HFF-Myc (cell line): ENCODE measurements at regions not wholly inside any gene's neighbourhood (a gene's known extent, or its start where the extent isn't known, plus 50 kb on each side); places are given as distances from the start of the nearest gene placed in this dataset.

ENCODE experiments used
- DNase-seq: peaks from one replicate; pipeline ENCODE4 v3.0.0-alpha.2; 2011; ENCODE audit warnings: low read depth; ENCODE audit errors: extremely low read depth
- H3K4me3 ChIP-seq: replicated peaks from 2 replicates; pipeline ENCODE4 v1.5.1; 2011; ENCODE audit warnings: low read depth, mild to moderate bottlenecking, control low read depth, low read length
- CTCF ChIP-seq: IDR thresholded peaks from 2 replicates; pipeline ENCODE4 v1.5.1; 2012; ENCODE audit warnings: mild to moderate bottlenecking, low read depth, low read length, control low read depth; ENCODE audit errors: missing control alignments

GRCh38 chr15:77812664-77813063 lies 180.0 kb upstream of the LINGO1 start:
- no peak for TF ChIP-seq CTCF

GRCh38 chr15:77811270-77811669 lies 178.6 kb upstream of the LINGO1 start:
- no peak overlapping the region for H3K4me3 ChIP-seq
- no peak for DNase-seq
- no peak for TF ChIP-seq CTCF

More at GRCh38 chr15:77812664-77813063, 180.0 kb upstream of the LINGO1 start:
- no peak for DNase-seq
- H3K4me3 ChIP-seq, result no peak overlapping the region

GRCh38 chr15:77810130-77810571 lies 177.4 kb upstream of the LINGO1 start:
- DNase-seq, result no peak
- H3K4me3 ChIP-seq, result no peak overlapping the region
- no peak for TF ChIP-seq CTCF

- no peak overlapping the region for H3K4me3 ChIP-seq
- no peak for TF ChIP-seq CTCF
- no peak for DNase-seq
These were observed 176.0 kb upstream of the LINGO1 start for GRCh38 chr15:77808581-77809177.

- no peak overlapping the region for H3K4me3 ChIP-seq
- DNase-seq, result no peak
- TF ChIP-seq CTCF, result no peak
These were observed 175.4 kb upstream of the LINGO1 start for GRCh38 chr15:77808075-77808474.

DNA sequence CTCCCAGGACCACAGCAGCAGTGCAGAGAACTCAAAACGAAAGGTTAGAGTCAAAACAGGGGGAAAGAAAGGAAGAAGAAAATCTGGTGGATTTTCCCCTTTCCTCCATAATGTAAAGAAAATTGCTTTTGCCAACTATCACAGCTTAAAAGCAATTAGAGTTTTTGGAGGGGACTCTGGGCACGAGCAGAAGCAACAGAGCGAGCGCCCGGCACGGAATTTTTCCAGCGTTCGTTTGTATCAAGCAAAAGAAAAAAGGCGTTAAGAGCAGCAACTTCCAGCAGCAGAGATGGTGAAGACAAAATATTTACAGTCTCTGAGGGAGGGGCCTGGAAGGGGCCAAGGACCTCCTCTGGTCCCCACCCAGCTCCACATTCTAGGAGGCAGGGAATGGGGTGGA lies 174.9 kb upstream of the LINGO1 start:
- no peak for DNase-seq
- TF ChIP-seq CTCF, result no peak
- no peak overlapping the region for H3K4me3 ChIP-seq

DNA sequence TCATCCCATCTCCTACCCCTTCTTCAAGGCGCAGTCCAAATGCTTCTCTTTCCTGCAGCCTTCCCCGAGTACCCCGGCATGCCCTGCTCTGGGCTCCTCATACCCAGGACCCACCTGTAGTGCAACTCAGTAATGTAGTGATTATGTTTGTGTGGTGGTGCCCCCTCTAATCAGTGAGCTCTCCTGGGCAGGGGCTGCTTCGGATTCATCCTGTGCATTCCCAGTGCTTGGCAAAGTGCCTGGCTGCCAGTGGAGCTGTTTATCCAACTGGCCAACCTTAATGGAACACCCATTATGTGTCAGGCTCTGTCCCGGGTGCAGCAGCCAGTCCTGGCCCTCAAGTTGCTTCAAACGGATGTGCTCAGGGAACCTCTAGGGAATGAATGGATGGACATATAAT lies 174.4 kb upstream of the LINGO1 start:
- TF ChIP-seq CTCF, result no peak
- DNase-seq, result no peak
- H3K4me3 ChIP-seq, result no peak overlapping the region
